ENCODE measurements at regions not wholly inside any gene's neighbourhood (a gene's known extent, or its start where the extent isn't known, plus 50 kb on each side); places are given as distances from the start of the nearest gene placed in this dataset.

GRCh38 chr5:124580925-124581737 lies 165.3 kb downstream of the ZNF608 start (continued):
- TF ChIP-seq HHEX (CRISPR knock-in tag; IDR thresholded peaks at IDR 0.05) (0 out of 2 replicates have a peak, but pooled peaks have one; percentile 23), DNMT3B (CRISPR knock-in tag; conservative IDR thresholded peaks at IDR 0.05) (no peak), ZNF414 (CRISPR knock-in tag; IDR thresholded peaks at IDR 0.05) (no peak), TRIM24 (CRISPR knock-in tag; IDR thresholded peaks at IDR 0.05) (no peak), ZNF878 (CRISPR knock-in tag; IDR thresholded peaks at IDR 0.05) (no peak), KLF16 (CRISPR knock-in tag; IDR thresholded peaks at IDR 0.05) (peak in 1 of 2 experiments; percentile 45; a peak in 1 of 4 replicates), CREB1 (IDR thresholded peaks at IDR 0.05) (no peak), CREB1 (CRISPR knock-in tag; IDR thresholded peaks at IDR 0.05) (no peak), ZMYM3 (CRISPR knock-in tag; IDR thresholded peaks at IDR 0.05) (peak; percentile 61; the same call in 1 of the 2 replicates), HOXD1 (CRISPR knock-in tag; IDR thresholded peaks at IDR 0.05) (0 out of 2 replicates have a peak, but pooled peaks have one; percentile 47), EED (CRISPR knock-in tag; IDR thresholded peaks at IDR 0.05) (no peak), MAFK (conservative IDR thresholded peaks at IDR 0.05 in 1 of 2, IDR thresholded peaks at IDR 0.05 in 1 of 2; ENCODE audit: low read length in 2 of 2) (no peak), ZNF574 (CRISPR knock-in tag; IDR thresholded peaks at IDR 0.05) (peak; percentile 54; the same call in 1 of the 2 replicates), TFE3 (CRISPR knock-in tag; IDR thresholded peaks at IDR 0.05) (no peak; the same call in 1 of the 2 replicates), KDM3A (CRISPR knock-in tag; IDR thresholded peaks at IDR 0.05; ENCODE audit: low read depth) (no peak), ZNF251 (CRISPR knock-in tag; IDR thresholded peaks at IDR 0.05) (no peak), PRDM15 (CRISPR knock-in tag; IDR thresholded peaks at IDR 0.05) (no peak), PATZ1 (CRISPR knock-in tag; IDR thresholded peaks at IDR 0.05) (peak; percentile 44; the same call in 1 of the 2 replicates), ZNF282 (IDR thresholded peaks at IDR 0.05; ENCODE audit: partially characterized antibody) (no peak)
